M059J (cell line): ENCODE measurements at regions not wholly inside any gene's neighbourhood (a gene's known extent, or its start where the extent isn't known, plus 50 kb on each side); places are given as distances from the start of the nearest gene placed in this dataset.
"Not testable (repeated sequence)": the region's sequence is repeated elsewhere in the genome, so short reads cannot be mapped to it uniquely, and the experiment has no call there.

Source experiments
- DNase-seq: peaks from one replicate; pipeline ENCODE4 v3.0.0-alpha.2; 2012; ENCODE audit warnings: low read depth

DNA sequence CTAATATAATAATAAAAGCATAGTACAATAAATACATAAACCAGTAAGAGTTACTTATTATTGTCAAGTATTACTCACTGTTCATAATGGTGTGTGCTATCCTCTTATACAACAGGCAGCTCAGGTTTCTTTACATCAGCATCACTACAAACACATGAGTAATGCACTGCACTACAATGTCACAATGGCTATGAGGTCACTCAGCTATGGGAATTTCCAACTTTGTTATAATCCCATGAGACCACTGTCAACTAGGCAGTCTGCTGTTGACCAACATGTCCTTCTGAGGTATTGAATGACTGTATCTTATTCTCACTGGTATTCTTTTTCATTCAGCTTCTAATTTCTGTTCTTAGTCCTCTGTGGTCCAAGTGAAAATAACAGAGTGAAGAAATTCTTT lies 250.4 kb upstream of the DSEL start:
- DNase-seq, result peak; percentile 93

DNA sequence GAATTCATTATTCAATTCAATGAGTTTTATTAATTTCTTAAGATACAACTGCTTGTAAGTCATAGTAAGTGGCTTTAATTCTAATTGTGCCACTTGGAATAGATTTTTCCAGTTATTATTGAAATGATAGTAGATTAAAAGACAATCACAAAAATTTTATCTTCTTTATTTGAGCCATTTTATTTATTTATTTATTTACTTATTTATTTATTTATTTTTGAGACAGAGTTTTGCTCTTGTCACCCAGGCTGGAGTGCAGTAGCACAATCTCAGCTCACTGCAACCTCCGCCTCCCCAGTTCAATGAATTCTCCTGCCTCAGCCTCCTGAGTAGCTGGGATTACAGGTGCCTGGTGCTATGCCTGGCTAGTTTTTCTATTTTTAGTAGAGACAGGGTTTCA lies 235.7 kb upstream of the DSEL start:
- not testable (repeated sequence) for DNase-seq

DNA sequence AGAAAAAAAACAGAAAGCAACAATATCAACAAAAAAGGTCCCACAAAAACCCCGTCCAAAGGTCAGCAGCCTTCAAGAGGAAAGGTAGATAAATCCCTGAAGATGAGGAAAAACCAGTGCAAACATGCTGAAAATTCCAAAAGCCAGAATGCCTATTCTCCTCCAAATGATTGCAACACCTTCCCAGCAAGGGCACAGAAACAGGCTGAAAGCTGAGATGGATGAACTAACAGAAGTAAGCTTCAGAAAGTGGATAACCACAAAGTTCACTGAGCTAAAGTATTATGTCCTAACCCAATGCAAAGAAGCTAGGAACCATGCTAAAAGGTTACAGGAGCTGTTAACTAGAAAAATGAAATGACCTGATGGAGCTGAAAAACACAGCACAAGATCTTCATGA lies 226.4 kb upstream of the DSEL start:
- no peak for DNase-seq

DNA sequence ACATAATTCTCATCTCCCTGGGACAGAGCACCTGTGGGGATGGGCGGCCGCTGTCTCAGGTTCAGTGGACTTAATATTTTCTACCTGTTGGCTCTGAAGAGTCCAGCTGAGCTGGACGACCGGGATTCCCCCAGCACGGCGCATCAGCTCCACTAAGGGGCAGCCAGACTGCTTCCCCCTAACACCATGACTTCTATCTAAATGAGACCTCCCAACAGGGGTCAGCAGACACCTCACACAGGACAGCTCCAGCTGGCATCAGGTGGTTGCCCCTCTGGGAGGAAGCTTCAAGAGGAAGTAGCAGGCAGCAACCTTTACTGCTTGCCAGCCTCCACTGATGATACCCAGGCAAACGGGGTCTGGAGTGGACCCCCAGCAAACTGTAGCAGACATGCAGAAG lies 226.0 kb upstream of the DSEL start:
- DNase-seq, result no peak

DNA sequence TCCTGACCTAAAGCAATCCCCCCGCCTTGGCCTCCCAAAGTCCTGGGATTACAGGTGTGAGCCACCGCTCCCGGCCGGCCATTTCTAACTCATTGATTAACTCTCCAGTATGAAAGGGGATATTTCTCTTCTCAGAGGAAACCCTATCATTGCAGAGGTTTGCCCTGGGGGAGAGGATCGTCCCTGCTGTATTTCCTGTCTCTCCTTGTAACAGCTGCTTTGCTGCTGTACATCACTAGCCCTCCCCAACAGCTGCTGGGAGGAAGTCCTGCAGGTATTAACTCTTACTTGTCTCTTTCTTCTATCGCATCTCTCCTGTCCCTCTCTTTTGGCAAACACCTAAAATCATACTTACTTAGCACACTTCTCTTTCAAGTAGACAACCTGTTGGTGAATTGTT lies 219.0 kb upstream of the DSEL start:
- no peak for DNase-seq

DNA sequence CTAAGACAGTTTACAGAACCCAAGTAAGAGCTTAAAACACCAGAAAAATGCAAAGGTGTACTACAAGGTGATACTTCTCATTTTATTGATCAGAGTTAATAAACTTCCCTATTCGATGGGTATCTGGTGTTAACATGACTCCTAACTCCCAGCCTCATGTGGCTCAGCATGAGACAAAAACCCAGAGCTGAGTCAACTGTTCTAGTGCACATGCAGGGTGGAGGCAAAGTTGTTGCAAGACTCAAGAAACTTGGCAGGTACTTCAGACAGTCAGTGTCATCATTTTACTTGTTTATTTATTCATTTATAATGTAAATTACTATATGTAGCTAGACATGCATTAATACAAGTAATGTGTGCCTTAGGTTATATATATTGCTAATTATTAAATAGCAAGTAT lies 216.6 kb upstream of the DSEL start:
- peak; percentile 68 for DNase-seq

DNA sequence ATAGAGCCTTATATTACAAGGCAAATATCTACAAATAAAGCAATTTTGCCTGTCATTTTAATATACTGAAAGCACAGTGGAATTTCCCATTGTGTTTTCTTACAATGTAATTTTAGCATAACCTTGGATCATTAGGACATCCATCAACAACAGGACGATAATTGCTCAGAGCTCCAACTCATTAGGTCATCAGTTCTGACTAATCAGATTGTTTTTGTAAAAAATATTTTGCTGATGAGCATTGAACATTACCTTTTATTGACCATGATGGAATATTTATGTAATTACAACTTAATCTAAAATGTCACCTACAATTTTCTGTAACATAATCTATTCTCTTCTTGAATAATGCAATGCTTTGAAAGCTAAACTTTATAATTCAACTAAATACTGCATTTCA lies 215.3 kb upstream of the DSEL start:
- DNase-seq, result peak; percentile 68

DNA sequence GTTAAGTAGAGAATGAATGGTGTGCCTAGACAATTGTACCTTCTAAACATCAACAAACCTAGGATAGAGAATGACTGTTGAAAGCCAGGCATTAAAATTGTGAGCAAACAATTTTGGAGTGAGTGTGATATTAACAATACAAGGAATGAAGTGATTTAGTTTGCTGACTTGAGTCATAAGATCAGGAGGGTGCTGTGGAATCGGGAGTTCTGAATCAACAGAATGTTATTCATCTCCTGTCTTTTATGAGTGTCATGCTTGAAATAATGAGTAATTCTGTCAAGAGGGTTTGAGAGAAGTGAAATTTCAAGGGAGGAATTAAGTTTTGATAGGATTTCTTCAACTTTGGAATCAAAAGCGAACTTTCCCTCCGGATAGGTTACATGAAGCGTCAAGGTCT lies 214.4 kb upstream of the DSEL start:
- DNase-seq, result peak; percentile 92

DNA sequence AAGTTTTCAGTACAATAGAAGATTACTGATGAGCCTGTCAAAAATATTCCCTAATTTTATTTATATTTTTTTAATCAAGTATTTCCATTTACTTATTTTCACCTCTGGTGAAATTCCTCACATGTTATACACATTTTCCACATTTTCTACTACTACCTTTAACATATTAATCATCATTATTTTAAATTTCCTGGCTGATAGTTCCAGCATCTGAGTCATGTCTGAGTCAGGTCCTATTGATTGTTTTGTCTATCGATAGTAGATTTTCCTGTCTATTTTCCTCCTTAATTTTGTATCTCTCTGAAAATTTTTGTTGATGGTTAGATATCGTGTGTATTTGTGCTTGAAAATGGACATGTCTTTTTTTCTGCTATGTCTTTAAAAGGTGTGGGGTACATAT lies 211.8 kb upstream of the DSEL start:
- no peak for DNase-seq

DNA sequence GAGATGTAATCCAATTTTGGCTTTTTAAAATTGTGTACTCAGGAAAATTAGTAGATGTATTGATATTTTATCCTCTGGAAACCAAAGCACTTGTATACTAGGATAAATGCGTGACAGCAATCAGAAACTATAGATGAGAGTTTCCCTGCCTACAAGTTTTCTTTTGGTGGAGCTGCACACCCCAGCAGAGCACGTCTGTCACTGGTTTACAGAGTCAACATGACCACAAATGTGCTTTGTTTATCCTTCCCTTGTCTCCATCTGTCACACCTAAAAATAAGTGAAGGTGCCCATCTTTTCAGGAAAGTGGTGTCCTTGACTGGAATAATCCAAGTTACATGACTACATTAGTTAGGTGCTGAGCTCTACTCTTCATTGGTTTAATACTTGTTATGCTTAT lies 210.4 kb upstream of the DSEL start:
- no peak for DNase-seq

DNA sequence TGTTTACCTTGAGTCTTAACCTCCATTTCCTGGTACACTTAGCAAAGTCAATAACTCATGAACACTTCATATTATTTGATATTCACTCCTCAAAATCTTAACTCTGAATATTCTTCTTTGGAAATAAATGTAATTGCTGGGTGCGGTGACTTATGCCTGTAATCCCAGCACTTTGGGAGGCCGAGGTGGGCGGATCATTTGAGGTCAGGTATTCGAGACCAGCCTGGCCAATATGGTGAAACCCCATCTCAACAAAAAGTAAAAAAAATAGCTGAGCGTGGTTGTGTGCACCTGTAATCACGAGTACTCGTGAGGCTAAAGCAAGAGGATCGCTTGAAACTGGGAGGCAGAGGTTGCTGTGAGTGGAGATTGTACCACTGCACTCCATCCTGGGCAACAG lies 201.3 kb upstream of the DSEL start:
- DNase-seq, result no peak

DNA sequence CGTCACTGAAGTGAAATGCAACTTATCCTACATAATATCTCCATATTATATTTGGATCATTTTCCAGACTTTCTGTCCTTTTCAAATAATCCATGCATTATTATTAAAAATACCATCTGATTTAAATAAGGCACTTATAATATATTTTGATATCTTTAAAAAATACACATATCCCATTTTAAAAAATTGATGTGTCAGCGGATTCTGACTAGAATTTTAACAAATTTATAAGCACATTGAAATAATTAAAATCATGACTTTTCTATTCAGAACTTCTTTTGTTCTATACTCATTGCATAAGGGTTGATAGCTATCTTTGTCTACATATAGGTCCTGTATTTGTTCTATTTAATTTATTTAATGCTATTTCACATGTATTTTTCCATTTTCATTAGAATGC lies 199.0 kb upstream of the DSEL start:
- DNase-seq, result no peak

DNA sequence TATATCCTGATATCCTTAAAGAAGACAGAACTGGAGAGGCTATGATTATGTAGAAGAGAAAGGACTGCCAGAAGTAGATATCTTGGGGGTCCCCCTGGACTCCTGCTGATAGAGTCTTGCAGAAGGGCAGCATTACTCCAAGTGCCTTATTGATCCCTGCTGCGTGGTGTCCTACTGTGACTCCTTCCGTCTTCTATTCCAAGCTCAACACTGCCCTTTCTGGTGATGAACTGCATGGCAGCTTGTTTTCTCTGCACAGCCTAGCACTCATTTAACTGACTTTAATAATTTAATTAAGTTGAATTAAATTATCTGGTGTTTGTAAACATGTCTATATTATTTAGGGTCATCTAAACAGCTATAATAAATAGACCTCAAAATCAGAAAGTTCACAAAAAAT lies 194.1 kb upstream of the DSEL start:
- no peak for DNase-seq

DNA sequence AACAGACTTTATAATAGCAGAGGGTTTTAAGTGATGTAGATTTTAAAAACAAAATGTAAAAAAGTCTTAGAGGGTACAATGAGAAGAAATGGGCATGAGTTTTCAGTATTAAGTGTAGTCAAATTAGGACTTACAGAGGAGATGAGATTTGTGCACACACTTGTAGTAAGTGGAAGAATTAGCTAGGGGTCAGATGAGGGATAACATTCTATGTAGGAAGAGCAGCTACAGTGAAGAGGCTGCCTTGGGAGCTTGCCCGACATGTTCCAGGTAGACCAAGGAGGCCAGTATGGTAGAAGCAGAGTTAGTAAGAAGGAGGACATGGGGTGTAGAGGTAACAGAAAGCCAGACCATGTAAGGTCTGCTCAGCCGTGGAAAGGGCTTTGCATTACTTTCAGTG lies 189.2 kb upstream of the DSEL start:
- peak; percentile 14 for DNase-seq

DNA sequence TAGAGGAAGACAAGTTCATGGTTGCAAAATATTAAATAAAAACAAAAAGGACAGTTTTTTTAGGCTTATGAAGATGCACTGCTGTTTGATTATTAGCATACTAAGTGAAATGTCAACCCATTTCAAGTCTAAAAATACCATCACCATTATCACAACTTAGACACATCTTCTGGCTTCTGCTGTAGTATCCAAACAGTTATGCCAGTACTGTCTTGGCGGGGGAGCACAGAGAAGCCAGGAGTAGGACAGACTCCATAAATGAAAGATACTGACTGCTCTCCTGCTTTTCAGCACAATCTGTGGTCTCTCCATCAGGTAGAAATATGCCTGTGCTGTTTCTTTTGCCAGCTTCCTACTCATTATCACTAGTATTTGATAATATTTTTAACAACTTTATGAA lies 179.2 kb upstream of the DSEL start:
- no peak for DNase-seq

DNA sequence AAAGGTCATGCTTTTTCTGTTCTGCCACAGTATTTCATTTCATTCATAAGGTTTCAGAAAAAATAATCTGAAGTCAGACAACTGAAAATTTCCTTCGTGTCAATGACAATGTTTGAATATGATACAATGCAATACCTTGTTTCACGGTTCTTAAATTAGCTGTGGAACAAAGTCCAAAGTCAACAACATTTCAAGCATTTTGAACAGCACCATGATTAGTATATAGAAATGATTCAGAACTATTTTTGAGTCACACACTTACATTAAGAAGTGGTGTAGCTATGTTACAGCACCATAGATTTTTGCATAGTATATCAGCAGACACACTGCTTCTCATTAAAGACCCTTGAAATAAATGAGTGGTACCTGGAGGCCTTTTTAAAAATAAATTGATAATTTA lies 178.3 kb upstream of the DSEL start:
- no peak for DNase-seq

DNA sequence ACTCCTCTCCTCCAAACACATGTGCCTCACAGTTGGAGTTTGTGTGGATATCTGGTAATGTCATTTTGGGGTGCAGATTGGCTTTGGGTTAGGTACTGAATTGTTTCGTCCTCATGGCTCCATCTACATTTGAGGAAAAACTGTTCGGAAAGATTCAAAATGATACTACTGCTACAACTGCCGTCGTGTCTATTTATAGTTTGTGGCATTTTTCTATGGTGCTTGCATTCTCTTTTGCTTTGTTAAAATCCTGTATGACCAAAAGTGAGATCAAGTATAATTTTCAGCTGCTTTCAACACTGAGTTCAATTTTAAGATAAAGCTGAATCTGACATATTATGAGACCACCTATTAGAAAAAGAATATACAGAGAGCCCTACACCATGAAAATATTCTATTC lies 176.3 kb upstream of the DSEL start:
- no peak for DNase-seq

DNA sequence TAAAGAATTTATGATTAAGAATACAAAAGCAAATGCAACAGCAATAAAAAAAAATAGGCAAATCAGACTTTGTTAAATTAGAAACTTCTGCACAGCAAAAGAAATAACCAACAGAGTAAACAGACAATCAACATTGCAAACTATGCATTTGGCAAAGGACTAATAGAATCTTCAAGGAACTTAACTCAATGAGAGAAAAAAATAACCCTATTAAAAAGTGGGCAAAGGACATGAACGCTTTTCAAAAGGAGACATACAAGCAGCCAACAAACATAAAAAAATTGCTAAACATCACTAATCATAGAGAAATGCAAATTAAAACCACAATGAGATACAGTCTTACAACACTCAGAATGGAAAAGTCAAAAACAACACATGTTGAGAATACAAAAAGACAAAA lies 166.0 kb upstream of the DSEL start:
- DNase-seq, result no peak

DNA sequence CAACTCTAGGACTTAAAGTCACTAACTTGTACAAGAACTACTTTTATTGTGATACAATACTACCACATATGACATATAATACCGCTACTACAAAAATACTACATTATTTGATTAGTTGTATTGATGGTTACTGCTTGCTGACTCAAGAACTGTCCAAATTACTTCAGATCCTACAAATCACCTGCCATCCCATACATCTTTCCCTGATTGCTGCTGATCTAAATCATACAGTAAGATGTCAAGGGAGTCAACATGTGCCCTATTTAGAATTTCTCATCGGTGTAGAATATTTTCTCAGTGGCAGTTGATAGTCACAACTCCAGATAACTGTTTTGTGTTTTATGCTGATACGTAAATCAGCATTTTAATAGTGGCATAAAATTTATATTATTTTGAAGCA lies 161.0 kb upstream of the DSEL start:
- DNase-seq, result no peak

DNA sequence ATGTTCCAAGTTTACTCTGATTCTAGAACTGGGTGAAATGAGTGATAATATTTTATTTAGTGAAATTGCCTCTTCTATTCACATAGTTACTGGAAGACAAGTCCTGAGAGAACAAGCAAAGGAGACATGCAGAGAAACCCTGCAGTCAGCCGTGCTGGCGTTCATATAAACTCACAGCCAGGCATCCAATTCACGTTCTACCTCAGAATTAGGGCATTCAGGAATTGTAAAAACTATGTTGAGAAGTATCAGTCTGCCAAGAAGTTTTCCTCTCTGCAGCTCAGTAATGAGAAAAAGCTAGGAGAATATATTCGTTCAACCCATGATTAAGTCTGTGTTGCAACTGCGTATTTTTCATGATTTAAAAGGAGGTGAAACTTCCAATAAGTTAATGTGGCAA lies 156.2 kb upstream of the DSEL start:
- DNase-seq, result no peak

DNA sequence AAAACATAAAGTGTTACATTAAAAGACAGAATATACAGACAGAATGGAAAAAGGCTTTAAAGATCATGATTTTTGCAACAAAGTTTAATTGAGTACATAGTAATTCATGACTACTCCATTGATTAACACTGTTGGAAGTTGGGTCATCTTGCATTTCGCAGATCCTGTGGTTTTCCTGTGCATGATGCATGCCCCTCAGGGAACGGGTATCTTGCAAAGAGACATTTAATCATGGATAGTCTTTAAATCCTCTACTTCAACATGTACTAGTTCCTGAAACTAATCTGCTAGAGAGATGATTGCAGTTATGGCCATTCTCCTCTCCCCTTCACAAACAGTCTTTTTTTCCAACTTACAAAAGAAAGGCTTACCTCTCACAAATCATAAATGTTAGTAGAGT lies 155.6 kb upstream of the DSEL start:
- peak; percentile 81 for DNase-seq

DNA sequence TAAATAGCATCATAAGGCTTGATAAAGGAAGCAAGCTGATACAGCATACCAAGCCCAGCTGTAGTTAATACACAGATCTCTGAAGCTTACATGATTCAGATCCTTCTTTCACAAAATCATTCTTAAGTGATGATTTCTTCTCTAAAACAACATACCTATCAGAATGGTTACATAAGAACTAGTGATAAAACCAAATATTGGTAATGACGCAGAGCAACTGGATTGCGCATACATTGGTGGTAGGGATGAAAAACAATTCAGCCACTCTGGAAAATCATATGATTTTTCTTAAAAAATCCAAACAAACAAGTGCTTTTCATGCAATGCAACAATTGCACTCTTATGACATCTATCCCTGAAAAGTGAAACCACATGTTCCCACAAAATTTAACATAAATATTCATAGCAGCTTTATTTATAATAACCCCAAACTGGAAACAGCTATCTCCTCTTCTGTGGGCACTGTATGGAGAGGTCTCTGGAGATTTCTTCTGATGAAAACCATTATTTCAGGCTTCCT lies 153.6 kb upstream of the DSEL start:
- peak; percentile 13 for DNase-seq

DNA sequence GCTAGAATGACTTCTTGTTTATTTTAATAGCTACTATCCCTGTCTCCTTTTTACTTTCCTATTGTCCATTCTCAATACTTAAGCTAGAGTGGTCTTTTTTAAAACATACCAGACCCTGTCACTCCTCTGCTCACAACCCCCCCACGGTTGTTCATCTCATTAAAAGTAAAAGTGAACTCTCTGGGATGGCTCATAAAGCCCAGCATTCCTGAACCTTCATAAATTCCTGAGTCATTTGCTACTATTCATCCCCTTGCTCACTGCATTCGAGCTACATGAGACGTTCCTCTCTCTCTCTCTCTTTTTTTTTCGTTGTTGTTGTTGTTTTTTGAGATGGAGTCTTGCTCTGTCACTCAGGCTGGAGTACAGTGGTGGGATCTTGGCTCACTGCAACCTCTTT lies 148.7 kb upstream of the DSEL start:
- DNase-seq, result peak; percentile 73

DNA sequence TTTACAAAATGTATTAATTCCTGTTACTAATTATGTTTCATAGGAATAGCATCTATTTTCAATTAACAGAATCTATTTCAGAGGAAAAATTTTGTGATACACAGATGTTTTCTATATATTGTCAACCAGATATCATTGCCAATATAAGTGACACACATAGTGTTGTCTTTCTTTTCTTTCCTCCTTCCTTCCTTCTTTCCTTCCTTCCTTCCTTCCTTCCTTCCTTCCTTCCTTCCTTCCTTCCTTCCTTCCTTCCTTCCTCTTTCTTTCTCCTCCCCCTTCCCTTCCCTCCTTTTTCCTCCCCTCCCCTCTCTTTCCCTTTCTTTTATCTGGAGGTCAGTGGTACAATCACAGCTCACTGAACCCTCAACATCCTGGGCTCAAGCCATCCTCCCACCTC lies 146.5 kb upstream of the DSEL start:
- no peak for DNase-seq

DNA sequence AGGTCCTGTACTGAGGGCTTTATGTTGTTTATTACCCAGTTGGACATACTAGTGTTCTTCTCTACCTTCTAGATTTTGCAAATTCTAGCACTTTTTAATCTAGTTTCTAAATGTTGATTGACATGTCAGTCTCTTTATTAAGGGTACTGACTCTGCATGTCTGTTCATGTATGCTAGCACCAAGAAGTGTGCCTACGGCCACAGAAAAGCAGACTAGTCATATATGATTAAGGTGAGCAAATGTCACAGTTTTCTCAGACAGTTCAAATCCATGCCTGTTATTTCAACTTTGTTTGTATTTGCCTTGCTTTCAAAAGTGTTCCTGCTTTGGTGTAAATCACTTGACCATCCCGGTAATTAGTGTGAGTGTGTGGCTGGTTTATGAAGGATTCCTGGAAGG lies 145.0 kb upstream of the DSEL start:
- DNase-seq, result no peak
